HUES6 (cell line): ENCODE measurements at regions not wholly inside any gene's neighbourhood (a gene's known extent, or its start where the extent isn't known, plus 50 kb on each side); places are given as distances from the start of the nearest gene placed in this dataset.

Source experiments
- H3K27ac ChIP-seq: 2 replicates; pipeline ENCODE4 v1.7.0; 2013; ENCODE audit warnings: low read depth, mild to moderate bottlenecking, low read length, inconsistent platforms
- H3K27me3 ChIP-seq: 2 replicates; pipeline ENCODE4 v1.6.1; 2013; ENCODE audit warnings: low read length; ENCODE audit not compliant: control insufficient read depth, insufficient read depth
- H3K36me3 ChIP-seq: 2 replicates; pipeline ENCODE4 v1.6.1; 2013; ENCODE audit warnings: low read length; ENCODE audit not compliant: control insufficient read depth, insufficient read depth
- H3K4me1 ChIP-seq: 2 replicates; pipeline ENCODE4 v1.6.1; 2013; ENCODE audit warnings: low read length; ENCODE audit not compliant: control insufficient read depth, insufficient read depth
- H3K4me3 ChIP-seq: 2 replicates; pipeline ENCODE4 v1.5.1; 2013; ENCODE audit warnings: low read depth, low read length
- H3K9ac ChIP-seq: one replicate; pipeline ENCODE4 v1.6.1; 2013; ENCODE audit warnings: mild to moderate bottlenecking, low read length
- H3K9me3 ChIP-seq: 2 replicates; pipeline ENCODE4 v1.6.1; 2013; ENCODE audit warnings: low read depth, low read length; ENCODE audit not compliant: control insufficient read depth, insufficient read depth

GRCh38 chr12:19010726-19011125 is 118.8 kb upstream of the PLEKHA5 start:
- H3K9me3 ChIP-seq, result no peaks in the 10 kb centered on the region
- H3K36me3 ChIP-seq, result no peaks in the 10 kb centered on the region
- peaks cover 32% of the 10 kb centered on the region for H3K4me1 ChIP-seq
- H3K9ac ChIP-seq, result no peak overlapping the region
- H3K4me3 ChIP-seq, result no peak overlapping the region
- no peak overlapping the region for H3K27ac ChIP-seq
- H3K27me3 ChIP-seq, result no peaks in the 10 kb centered on the region

- H3K9ac ChIP-seq, result no peak overlapping the region
These were observed 116.6 kb upstream of the PLEKHA5 start for GRCh38 chr12:19012965-19013364.

GRCh38 chr12:19014240-19014639 is 115.3 kb upstream of the PLEKHA5 start:
- H3K27me3 ChIP-seq, result no peaks in the 10 kb centered on the region
- H3K27ac ChIP-seq, result no peak overlapping the region
- no peaks in the 10 kb centered on the region for H3K36me3 ChIP-seq
- H3K9ac ChIP-seq, result no peak overlapping the region
- H3K4me3 ChIP-seq, result no peak overlapping the region
- H3K9me3 ChIP-seq, result no peaks in the 10 kb centered on the region
- peaks cover 23% of the 10 kb centered on the region; the same call in 1 of the 2 replicates for H3K4me1 ChIP-seq

More at GRCh38 chr12:19012965-19013364, 116.6 kb upstream of the PLEKHA5 start:
- Histone ChIP-seq H3K36me3 (no peaks in the 10 kb centered on the region), H3K4me3 (no peak overlapping the region), H3K27ac (no peak overlapping the region), H3K9me3 (no peaks in the 10 kb centered on the region), H3K27me3 (no peaks in the 10 kb centered on the region), H3K4me1 (peaks cover 15% of the 10 kb centered on the region; the same call in 1 of the 2 replicates)

- no peak overlapping the region for H3K27ac ChIP-seq
- no peaks in the 10 kb centered on the region for H3K36me3 ChIP-seq
- H3K4me1 ChIP-seq, result peaks cover 16% of the 10 kb centered on the region; the same call in 1 of the 2 replicates
- no peak overlapping the region for H3K9ac ChIP-seq
- no peak overlapping the region for H3K4me3 ChIP-seq
- H3K27me3 ChIP-seq, result no peaks in the 10 kb centered on the region
- no peaks in the 10 kb centered on the region for H3K9me3 ChIP-seq
These were observed 114.2 kb upstream of the PLEKHA5 start for GRCh38 chr12:19015285-19015684.

GRCh38 chr12:19018302-19018970 is 111.1 kb upstream of the PLEKHA5 start:
- no peak overlapping the region for H3K27ac ChIP-seq
- H3K36me3 ChIP-seq, result no peaks in the 10 kb centered on the region
- H3K4me3 ChIP-seq, result no peak overlapping the region
- no peak overlapping the region for H3K9ac ChIP-seq
- no peaks in the 10 kb centered on the region for H3K9me3 ChIP-seq
- H3K27me3 ChIP-seq, result no peaks in the 10 kb centered on the region
- H3K4me1 ChIP-seq, result 0 out of 2 replicates have a peak, but pooled peaks cover 9% of the 10 kb centered on the region

GRCh38 chr12:19021240-19021639 is 108.3 kb upstream of the PLEKHA5 start:
- Histone ChIP-seq H3K9ac (no peak overlapping the region), H3K9me3 (peaks cover 6% of the 10 kb centered on the region; the same call in 1 of the 2 replicates), H3K36me3 (no peaks in the 10 kb centered on the region), H3K27ac (no peak overlapping the region), H3K27me3 (no peaks in the 10 kb centered on the region), H3K4me1 (peaks cover 9% of the 10 kb centered on the region; the same call in 1 of the 2 replicates), H3K4me3 (no peak overlapping the region)

GRCh38 chr12:19021646-19022045 is 107.9 kb upstream of the PLEKHA5 start:
- H3K36me3 ChIP-seq, result no peaks in the 10 kb centered on the region
- no peak overlapping the region for H3K4me3 ChIP-seq
- peaks cover 13% of the 10 kb centered on the region; the same call in 1 of the 2 replicates for H3K4me1 ChIP-seq
- H3K27me3 ChIP-seq, result no peaks in the 10 kb centered on the region
- no peak overlapping the region for H3K9ac ChIP-seq
- no peak overlapping the region for H3K27ac ChIP-seq
- peaks cover 6% of the 10 kb centered on the region; the same call in 1 of the 2 replicates for H3K9me3 ChIP-seq

- H3K9ac ChIP-seq, result no peak overlapping the region
- peaks cover 6% of the 10 kb centered on the region; the same call in 1 of the 2 replicates for H3K9me3 ChIP-seq
- H3K4me1 ChIP-seq, result peaks cover 9% of the 10 kb centered on the region; the same call in 1 of the 2 replicates
- peak overlapping the region; percentile 33; the same call in 1 of the 2 replicates for H3K27ac ChIP-seq
- H3K36me3 ChIP-seq, result no peaks in the 10 kb centered on the region
- no peak overlapping the region for H3K4me3 ChIP-seq
- no peaks in the 10 kb centered on the region for H3K27me3 ChIP-seq
These were observed 104.0 kb upstream of the PLEKHA5 start for GRCh38 chr12:19025582-19025981.

- no peaks in the 10 kb centered on the region for H3K27me3 ChIP-seq
- no peak overlapping the region; the same call in 1 of the 2 replicates for H3K27ac ChIP-seq
- H3K36me3 ChIP-seq, result no peaks in the 10 kb centered on the region
- H3K4me1 ChIP-seq, result peaks cover 9% of the 10 kb centered on the region; the same call in 1 of the 2 replicates
- no peak overlapping the region for H3K9ac ChIP-seq
- no peak overlapping the region for H3K4me3 ChIP-seq
- H3K9me3 ChIP-seq, result peaks cover 6% of the 10 kb centered on the region; the same call in 1 of the 2 replicates
These were observed 103.5 kb upstream of the PLEKHA5 start for GRCh38 chr12:19026034-19026433.

- no peak overlapping the region for H3K9ac ChIP-seq
- no peak overlapping the region for H3K4me3 ChIP-seq
- H3K9me3 ChIP-seq, result peaks cover 10% of the 10 kb centered on the region
- H3K27me3 ChIP-seq, result no peaks in the 10 kb centered on the region
- H3K36me3 ChIP-seq, result no peaks in the 10 kb centered on the region
- H3K4me1 ChIP-seq, result peaks cover 9% of the 10 kb centered on the region; the same call in 1 of the 2 replicates
- H3K27ac ChIP-seq, result no peak overlapping the region; the same call in 1 of the 2 replicates
These were observed 102.7 kb upstream of the PLEKHA5 start for GRCh38 chr12:19026614-19027488.

- H3K4me3 ChIP-seq, result no peak overlapping the region
- no peaks in the 10 kb centered on the region for H3K36me3 ChIP-seq
- H3K27me3 ChIP-seq, result no peaks in the 10 kb centered on the region
- H3K4me1 ChIP-seq, result peaks cover 9% of the 10 kb centered on the region; the same call in 1 of the 2 replicates
- no peak overlapping the region for H3K27ac ChIP-seq
- H3K9me3 ChIP-seq, result peaks cover 29% of the 10 kb centered on the region
- no peak overlapping the region for H3K9ac ChIP-seq
These were observed 99.4 kb upstream of the PLEKHA5 start for GRCh38 chr12:19030180-19030579.
